NCI-H446 treated with DMSO at 0.1 percent for 48 hours (cell line): ENCODE measurements at regions not wholly inside any gene's neighbourhood (a gene's known extent, or its start where the extent isn't known, plus 50 kb on each side); places are given as distances from the start of the nearest gene placed in this dataset.

Experiments
- DNase-seq: peaks from one replicate; lab custom pipeline; 2025; lab: John Stamatoyannopoulos, UW

DNA sequence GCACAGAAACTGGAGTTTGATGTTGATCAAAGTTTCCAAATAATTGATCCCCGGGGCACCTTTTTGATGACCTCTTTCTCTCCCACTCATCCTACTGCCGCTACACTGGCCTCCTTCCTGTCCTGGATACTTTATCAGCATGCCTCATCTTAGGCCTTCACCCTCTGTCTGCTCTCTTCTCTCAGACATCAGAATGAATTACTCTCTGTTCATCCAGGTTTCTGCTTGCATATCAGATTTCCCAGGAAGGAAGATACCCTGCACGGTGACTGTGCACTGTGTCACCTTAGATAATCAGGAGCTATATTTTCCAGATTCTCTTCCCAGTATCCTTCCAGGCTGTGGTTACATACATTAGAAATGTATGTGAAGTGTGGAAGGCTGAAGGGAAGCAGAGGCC lies 397.0 kb downstream of the DIRAS2 start:
- DNase-seq = no peak

DNA sequence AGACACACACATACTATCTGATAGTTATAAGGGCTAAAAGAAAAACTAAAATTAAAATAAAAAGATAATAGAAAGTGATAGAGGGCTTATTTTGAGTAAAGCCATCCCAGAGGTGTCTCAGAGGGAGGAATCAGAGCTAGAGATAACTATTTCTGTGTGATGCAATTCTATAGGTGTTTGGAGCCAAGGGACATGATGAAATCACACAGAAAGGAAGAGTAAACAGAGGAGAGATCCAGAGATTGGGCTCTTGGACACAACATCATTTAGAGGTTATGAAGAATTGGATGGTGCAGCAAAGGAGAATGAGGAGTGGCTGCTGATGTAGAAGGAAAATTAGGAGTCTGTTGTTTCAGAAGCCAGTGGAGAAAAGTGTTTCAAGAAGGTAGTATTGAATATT lies 393.5 kb downstream of the DIRAS2 start:
- no peak for DNase-seq

DNA sequence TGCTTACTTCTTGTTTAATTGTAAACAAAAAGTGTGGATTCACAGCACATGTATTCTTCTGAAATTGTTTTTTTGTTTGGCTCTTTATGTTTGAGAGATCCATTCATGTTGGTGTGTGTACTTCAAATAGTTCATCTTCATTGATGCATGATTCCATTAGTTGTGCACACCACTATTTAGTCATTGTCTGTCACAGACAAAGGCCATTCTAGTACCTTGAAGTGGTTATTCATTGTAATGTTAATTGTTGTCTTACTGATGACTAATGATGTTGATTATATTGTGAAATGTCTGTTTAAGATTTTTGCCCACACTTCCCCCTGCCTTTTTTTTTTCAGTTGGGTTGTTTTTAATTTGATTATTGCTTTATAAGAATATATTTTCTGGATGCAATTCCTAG lies 391.3 kb downstream of the DIRAS2 start:
- no peak for DNase-seq

DNA sequence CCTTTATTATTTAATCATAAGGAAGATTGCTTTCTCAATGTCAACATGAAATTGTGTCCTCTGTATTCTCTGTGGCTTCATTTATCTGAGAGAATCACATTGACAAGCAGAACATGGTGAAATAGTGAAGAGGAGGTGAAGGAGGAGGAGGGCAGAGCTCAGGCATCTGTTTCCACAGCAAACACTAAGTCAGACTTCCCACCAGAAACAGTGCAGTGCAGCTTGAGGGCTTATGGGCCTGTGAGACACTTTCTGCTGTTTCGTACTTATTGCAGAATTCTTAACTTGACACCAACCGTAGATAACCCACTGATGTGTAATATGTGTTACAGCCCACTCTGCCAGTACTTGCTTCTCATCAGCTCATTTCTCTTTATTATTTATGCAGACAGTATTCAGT lies 386.3 kb downstream of the DIRAS2 start:
- no peak for DNase-seq

DNA sequence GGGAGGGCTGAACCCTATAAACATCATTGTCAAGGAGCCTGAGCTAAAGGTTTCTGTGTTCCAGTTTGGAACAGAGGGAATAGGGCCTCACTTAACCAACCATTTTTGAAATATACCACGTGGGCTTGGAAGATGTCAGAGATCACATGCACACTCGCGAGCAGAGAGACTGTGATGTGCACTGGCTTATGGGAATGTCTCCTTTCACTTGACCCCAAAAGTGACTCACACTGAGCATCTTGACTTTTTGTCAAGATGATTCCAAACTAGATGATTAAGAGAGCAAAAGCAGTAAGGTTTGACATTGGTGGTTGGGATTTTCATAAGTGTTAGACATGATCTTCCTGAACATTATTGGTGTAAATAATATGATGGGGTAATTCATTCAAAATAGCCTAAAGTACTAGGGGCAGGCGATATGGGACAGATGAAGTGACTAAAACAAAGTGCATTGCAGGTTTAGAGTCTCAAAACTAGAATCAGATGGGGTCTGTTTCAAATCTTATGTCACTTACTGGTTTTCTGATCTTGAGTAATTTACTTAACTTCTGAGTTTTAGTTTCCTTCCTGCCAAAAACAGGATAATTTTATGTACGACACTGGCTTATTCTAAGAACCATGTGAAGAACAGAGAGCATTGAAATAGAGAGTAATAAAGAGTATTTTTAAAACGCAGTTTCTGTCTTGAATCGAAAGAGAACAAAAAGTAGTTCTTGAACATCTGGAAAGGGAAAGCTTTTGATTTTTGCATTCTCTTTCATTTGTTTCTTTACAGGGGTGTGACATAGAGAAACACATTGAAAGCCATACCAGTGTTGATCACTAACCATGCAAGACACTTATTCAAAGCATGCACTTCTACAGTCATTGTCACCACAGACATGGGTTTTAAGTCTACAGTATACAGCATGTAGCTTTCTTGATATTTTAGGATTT lies 383.0 kb downstream of the DIRAS2 start:
- DNase-seq = no peak

DNA sequence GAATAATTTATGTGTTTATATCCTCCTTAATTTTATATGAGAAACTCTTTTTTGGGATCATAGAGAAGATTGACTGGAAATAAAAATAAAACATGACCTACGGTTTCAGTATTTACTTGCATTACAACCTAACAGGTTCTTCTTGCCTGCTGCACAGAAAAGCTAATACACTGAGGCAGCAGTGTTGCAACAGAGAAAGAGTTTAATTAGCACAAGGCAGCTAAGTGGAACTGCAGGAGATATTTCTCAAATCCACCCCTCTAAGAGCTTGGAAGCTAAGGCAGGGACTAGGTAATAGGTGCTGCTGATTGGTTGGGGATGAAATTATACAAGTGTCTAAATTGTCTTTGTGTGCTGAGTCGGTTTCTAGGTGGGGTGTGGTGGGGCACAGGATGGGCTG lies 380.9 kb downstream of the DIRAS2 start:
- no peak for DNase-seq

DNA sequence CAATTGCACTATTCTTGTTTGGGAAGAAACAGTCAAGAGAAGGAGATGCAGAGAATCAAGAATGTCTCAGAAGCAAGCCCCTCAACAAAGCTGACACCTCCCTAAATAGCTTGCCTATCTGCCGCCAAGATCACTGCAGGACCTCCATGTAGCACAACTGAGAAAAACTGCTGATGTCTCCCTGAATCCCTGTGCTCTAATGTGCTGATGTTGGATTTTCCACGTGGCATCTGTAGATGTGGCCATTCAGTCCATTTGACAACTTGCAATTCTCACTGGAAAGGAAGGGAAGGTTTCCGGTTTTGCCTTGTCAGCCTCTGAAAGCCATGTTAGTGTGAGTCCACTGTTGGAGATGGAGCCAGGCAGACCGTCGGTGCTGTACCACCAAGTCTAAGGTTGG lies 374.0 kb downstream of the DIRAS2 start:
- no peak for DNase-seq

DNA sequence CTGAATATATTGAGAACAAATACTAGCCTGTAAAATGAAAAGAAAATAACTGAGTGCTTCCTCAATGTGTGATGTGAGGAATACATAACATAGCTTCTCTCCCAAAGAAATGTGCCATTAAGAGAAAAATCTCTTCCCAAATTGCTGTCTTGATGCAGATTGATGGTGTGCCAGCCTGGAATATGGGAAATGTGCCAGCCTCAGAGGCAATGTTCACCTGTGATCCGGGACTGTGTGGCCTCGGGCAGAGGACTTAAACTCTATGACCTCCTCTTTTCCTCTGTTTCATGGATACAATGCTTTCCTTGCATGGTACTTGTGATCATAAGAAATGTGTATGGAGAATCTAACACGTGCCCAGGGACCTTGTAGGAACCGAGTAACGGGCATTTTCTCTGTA lies 370.9 kb downstream of the DIRAS2 start:
- no peak for DNase-seq

DNA sequence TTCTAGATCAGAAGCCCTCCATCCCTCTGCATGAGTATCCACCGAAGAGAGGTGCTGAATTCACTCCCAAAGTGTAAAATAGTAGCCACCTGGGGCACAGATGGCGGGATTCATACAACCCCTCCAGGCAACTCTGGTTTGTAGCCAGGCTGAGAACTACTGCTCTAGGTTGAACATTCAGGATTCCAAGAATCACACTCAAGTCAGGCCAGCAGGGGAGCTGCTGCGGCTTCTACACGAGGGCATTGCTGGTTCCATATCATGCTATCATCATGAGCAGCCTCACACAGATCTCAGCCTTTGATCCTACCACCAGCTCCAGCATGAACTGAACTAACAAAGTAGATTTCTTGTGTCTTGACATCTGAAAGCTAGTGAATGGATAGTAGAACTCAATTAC lies 367.9 kb downstream of the DIRAS2 start:
- DNase-seq = no peak

DNA sequence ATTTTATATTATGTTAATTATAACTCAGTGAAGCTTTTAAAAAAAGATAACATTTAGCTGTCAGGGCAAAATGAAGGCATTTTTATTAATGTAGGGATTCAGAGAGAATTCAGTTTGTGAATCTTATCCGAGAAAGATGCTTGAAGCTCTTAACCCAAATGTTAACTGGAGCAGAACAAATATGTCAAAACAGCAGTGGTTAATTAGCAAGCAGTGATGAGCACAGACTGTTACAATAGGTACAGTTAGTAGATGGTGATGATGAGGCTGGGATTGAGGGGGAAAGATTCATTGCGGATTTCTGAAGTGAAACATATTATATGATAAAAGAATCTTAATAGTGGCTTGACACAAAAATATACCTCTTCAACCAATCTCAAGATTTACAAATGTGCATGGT lies 356.7 kb downstream of the DIRAS2 start:
- DNase-seq = no peak

DNA sequence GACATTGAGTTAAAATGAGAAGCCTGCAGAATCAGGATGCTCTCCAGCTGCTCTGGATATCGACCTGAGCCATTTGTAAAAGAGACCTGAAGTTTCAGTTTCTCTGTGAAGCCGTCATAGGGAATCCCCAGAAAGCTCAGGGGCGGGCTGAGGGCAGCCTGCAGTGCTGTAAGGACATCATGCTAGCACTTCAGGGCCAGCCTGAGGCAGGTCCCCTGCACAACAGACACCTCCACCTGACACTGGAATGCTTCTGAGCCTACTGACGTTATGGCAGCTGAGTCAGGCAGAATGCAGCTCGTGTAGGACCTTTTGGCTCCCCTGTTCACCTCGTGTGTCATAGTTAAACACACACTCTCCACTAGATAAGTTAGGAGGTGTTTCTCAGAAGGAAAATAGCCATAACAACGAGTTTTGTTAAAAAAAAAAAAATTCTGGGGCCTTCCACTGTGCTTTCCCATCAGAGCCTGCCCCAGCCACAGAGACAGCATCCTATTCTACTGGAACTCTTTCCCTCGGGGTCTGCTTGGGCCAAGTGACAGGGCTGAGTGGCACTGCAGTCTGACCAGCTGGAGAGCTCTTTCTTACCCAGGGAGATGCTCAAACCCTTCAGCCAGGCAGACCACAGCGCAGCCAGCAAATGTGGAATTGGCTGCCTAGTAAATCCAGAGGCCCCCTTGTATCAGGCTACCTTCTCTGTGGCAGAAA lies 354.9 kb downstream of the DIRAS2 start:
- no peak for DNase-seq

DNA sequence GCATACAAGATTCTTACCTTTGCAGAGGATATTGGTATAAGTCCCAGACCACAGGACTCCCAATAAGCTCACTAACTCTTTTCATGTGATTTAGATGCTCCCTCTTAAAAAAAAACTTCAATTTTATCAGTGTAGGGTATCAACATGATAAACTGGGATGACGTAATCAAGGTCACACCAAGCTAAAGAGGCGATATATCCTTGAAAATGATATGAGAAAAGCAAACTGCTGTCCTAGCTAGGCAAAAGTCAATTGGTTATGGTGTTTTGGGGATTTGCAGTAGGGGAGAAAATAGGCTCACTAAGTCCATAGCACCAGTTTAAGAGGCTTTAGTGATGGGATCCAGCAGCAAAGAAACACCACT lies 354.4 kb downstream of the DIRAS2 start:
- DNase-seq = no peak

DNA sequence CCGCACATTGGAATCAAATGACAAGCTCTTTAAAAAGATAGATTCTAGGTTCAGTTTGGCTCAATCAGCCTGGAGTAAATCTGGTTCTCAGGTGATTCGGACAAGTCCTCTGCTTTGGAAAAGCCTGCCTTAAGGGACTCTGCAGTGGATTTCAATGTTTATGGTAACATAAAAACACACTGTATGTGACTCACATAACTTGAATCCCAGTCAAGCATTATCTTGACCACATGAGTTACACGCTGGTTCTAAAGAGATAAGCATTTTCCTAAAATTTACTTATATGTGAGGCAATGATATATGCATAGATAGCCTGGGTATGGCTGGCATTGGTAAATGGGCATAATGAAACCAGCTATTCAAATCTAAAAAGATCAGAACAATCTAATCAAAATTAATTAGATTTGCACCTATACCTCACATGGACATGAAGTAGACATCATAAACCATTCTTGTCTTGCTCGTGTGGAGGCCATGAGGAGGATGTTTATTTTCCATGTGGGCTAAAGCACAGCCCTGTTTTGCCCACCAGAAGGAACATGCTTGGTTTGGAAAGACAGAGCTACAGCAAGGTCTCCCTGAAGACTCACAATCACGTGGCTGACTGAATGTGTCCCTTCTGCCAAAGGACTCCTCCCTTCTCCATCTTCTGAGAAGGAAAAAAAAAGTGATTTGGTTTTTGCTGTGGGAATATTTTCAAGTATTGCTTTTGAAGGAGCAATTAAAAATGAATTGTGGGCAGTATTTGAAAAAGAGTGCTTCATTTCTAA lies 351.7 kb downstream of the DIRAS2 start:
- DNase-seq = no peak

DNA sequence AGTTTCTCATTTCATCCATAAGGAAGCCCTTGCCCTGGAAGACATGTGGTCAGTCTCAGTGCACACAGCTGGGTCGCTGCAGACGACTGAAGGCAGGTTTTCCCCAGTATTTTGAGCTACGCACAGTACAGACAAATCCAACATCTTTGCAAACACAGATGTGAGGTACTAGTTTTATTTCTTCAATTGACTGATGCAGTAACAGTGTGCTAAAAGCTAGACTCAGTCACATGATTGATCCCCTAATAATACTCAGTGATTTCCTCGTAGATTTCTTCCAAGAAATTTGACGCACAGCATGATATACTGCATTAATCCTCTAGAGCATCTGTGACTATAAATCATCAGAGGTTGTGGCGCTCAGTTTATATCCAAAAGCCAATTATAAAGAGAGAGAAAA lies 346.1 kb downstream of the DIRAS2 start:
- peak; percentile 59 for DNase-seq

DNA sequence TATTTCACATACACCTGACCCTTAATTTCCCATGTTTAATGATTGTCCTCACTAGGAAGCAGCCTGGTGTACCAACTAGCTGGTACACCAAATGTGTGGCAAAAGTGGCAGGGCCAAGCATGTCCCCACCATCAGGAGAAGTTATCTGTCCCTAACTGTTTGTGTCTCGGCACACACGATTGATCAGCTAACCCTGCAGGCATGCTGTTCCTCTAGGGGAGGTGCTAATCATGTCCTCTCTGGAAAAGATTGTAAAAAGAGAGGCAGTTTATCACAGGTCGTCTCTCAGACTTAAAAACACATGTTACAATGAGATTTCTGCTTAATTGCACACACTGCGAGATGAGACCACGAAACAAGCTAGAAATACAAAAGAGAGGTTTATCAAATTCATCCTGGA lies 342.7 kb downstream of the DIRAS2 start:
- no peak for DNase-seq

DNA sequence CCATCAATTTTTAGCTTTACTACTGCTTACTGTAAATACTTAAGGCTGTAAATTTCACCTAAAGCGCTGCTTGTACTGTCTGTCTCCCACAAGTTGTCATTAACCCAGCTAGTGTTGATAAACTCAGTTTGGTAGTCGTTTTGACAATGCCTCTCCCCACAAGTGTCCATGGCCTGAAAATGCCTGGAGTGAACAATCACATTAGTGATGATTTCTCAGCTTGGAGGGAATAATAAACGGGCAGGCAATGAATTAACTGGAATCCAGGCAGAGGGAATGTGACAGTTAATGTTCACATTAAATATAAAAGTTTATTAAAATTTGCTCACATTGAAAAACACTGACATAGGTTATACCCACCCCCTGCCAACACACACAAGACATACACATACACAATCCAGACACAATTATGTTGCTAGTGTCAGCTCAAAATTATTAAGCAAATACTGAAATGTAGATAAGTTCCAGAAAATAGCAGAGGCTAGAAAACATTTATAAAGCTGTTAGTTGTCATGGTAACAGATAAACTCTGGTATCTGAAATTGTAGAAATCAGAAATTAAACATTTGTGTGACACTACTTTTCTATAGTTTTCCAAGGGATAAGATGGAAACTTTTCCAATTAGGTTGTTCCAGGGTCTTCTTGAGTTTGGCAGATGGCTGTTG lies 341.9 kb downstream of the DIRAS2 start:
- no peak for DNase-seq

DNA sequence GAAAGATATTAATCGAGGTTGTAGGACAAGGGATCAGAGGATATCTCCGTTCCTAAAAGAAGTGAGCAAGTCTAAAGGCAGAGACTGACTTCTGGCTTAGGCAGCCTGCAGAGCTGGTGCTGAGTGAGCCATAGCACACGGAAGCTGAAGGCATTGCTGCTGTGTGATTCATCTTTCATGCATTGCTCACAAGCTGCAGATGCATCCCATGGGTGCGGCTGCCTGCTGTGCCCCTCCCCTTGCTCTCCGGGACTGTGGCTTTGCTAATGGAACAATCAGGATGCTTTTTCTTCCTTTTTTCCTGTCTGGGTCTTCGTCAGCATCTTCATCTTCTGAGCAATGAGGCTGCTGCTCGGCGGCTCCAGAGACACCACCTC lies 341.4 kb downstream of the DIRAS2 start:
- DNase-seq = peak; percentile 4

DNA sequence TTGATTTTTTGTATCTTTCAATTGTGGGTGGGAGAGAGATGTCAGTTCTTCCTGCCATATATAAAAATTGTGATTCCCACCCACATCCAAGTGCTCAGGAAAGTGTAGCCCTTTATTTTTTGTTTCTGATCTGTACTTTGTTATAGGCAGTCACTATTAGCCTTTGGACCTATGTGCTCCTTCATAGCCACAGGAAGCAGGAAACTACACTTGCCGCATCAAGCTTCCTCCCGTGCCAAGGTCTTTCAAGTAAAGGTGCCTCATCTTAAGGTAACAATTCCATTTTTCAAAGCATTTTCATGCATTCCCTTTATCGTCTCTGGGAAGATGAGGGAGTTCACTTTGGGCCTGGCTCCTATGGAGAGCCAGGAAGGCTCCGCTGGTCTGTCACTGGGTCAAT lies 339.0 kb downstream of the DIRAS2 start:
- no peak for DNase-seq

DNA sequence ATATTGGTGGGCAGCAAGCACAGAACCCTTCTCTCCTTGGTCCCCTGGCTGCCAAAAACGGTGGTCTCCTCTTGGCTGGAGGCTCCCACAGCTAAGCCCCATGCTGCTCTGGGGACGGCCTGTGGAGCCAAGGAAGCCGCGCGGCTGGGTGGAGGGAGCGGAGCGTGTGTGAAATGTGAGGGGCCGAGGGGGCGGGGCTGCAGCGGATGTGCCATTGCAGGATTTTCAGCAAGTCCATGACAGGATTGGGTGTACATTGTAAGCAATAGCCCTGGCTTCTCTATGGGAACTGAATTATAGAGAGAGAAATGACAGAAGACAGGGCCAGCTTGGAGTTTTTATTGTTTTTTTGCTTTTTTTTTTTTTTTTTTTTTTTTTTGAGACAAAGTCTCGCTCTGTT lies 336.5 kb downstream of the DIRAS2 start:
- no peak for DNase-seq

DNA sequence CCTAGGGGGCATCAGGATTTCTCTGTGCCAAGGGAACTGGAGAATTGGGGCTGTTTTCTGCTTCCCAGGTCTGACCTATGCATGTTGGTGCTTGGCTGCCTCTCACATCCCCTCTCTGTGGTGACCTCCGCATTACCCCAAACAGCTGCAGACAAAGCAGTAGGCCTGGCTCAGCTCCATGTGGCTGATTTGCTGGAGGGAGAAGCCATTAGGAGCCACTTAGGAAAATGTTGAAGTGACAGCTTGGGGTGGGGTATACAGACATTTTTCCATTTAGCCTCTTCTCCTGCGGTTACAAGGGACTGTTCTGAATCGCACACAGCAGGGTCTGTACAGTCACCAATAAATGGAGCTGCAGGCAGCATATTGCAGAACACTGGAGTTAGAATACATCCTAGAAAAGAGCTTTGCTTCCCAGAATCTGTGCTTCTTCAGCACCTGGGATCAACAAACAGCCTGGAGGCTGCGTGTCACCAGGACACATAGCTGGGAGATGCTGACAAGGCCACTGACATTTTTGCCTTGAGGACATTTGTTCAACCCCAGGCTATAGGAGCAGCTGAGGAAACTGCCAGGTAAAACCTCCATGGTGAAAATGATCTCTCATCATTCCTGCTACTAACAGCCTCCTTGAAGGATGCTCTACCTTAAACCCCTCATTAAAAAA lies 335.3 kb downstream of the DIRAS2 start:
- DNase-seq = no peak

DNA sequence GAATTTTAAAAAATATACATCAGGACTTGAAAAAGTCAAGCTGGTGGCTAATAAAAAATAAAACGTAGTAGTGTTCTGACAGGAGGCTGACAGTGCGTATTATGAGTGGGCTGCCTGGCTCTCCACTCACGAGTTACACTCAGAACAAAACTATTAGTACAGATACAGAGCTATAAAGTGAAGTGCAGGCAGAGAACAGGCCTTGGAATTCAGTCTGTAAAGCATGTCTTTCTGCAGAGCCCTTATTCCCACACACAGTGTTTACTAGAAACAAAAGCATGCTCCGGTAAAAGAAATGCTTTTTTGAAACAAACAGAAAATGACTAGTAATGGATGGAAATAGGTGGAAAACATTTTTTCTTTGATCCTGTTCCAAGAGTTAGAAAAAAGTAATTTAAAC lies 334.7 kb downstream of the DIRAS2 start:
- no peak for DNase-seq

DNA sequence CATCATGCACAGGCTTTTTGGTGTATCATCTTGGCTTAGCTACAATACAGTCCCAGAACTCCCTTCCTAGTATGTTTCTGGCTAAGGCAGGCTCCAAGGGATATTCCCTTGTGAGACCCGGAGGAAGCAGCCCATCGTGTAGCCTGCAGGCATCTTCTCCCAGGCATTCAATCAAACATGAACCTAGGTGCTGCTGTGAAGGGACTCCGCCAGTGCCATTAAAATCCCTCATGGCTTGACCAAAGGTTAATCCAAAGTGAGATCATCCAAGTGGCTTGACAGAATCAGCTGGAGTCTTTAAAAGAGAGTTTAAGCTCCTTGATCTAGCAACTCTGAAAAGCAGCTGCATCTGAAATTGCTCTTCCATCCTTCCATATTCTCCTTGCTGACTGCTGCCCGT lies 333.9 kb downstream of the DIRAS2 start:
- DNase-seq = no peak
